Kidney (tissue), 13 donors: ENCODE measurements at regions not wholly inside any gene's neighbourhood (a gene's known extent, or its start where the extent isn't known, plus 50 kb on each side); places are given as distances from the start of the nearest gene placed in this dataset.
"Not testable (repeated sequence)": the region's sequence is repeated elsewhere in the genome, so short reads cannot be mapped to it uniquely, and the experiment has no call there.

Experiments
- DNase-seq, 5 donors: peaks; one replicate each; pipeline ENCODE4 v3.0.0-alpha.2; 2013 to 2020
- FAIRE-seq: peaks from 2 replicates; lab custom pipeline; 2012; peaks lifted over from hg19 to GRCh38; lab: Jason Lieb, UNC
- H3K27ac ChIP-seq, 2 donors: one replicate each; pipeline ENCODE4 v1.7.0; 2013; ENCODE audit warnings: low read depth in 2 of 2, low read length in 2 of 2, inconsistent platforms in 1 of 2
- H3K27me3 ChIP-seq: one replicate; pipeline ENCODE4 v1.7.1; 2013; ENCODE audit warnings: low read length, inconsistent platforms; ENCODE audit not compliant: control insufficient read depth, insufficient read depth
- H3K36me3 ChIP-seq, 3 donors: one replicate each; pipeline versions ENCODE4 v1.7.0 to v1.7.1; 2013; ENCODE audit warnings: low read length in 3 of 3, control low read depth in 1 of 3, inconsistent platforms in 1 of 3; ENCODE audit not compliant: insufficient read depth in 3 of 3, control insufficient read depth in 2 of 3
- H3K4me1 ChIP-seq, 3 donors: one replicate each; pipeline versions ENCODE4 v1.7.0 to v1.7.1; 2013; ENCODE audit warnings: low read length in 3 of 3, inconsistent platforms in 1 of 3, low read depth in 1 of 3; ENCODE audit not compliant: control insufficient read depth in 2 of 3, insufficient read depth in 2 of 3
- H3K4me3 ChIP-seq, 3 donors: one replicate each; pipeline versions ENCODE4 v1.7.0 to v1.8.1; 2013; ENCODE audit warnings: low read length in 3 of 3, control low read depth in 1 of 3, inconsistent platforms in 1 of 3
- H3K9ac ChIP-seq, 3 donors: one replicate each; pipeline versions ENCODE4 v1.7.0 to v1.7.1; 2013; ENCODE audit warnings: low read length in 3 of 3, control low read depth in 1 of 3, inconsistent platforms in 1 of 3
- H3K9me3 ChIP-seq, 3 donors: one replicate each; pipeline versions ENCODE4 v1.7.0 to v1.7.1; 2013; ENCODE audit warnings: low read length in 3 of 3, control low read depth in 1 of 3, inconsistent platforms in 1 of 3; ENCODE audit not compliant: control insufficient read depth in 2 of 3, insufficient read depth in 1 of 3
- CTCF ChIP-seq: IDR thresholded peaks from 3 replicates; pipeline ENCODE4 v1.5.1; 2012; ENCODE audit warnings: mild to moderate bottlenecking, moderate library complexity, borderline replicate concordance; ENCODE audit not compliant: insufficient read depth; ENCODE audit errors: extremely low read depth
- intact Hi-C: fragments of 100-400 bp; cut with DNase I; formaldehyde crosslinking; loops from one replicate; pipeline ENCODE4 v1.11.1; 2022
- donor health status: control.
- donor health status: control.
- donor health status: control.
- donor health status: control.
- donor health status: control.
- donor health status: DM: yes; HTN: yes; CAD: no.
- donor health status: Normal renal cell carcinoma (clear cell type).

- H3K4me1 ChIP-seq = no peaks in the 10 kb centered on the region
- H3K4me3 ChIP-seq = no peak overlapping the region
These were observed 125.6 kb upstream of the HS3ST4 start for GRCh38 chr16:25566183-25566582.

GRCh38 chr16:25563700-25564099 lies 128.1 kb upstream of the HS3ST4 start:
- Histone ChIP-seq H3K36me3 (no peaks in the 10 kb centered on the region), H3K9me3 (peaks cover 0 to 5% (median 0%) of the 10 kb centered on the region in 3 donors), H3K27me3 (no peaks in the 10 kb centered on the region), H3K27ac (no peak overlapping the region), H3K9ac (no peak overlapping the region), H3K4me3 (no peak overlapping the region), H3K4me1 (no peaks in the 10 kb centered on the region)
- intact Hi-C loops = no loop called here
- TF ChIP-seq CTCF = no peak
- DNase-seq (no peak), FAIRE-seq (no peak)

More at GRCh38 chr16:25566183-25566582, 125.6 kb upstream of the HS3ST4 start:
- TF ChIP-seq CTCF = no peak
- Histone ChIP-seq H3K9ac (no peak overlapping the region), H3K27ac (no peak overlapping the region), H3K9me3 (peaks cover 0 to 6% (median 0%) of the 10 kb centered on the region in 3 donors), H3K36me3 (no peaks in the 10 kb centered on the region), H3K27me3 (no peaks in the 10 kb centered on the region)
- intact Hi-C loops = no loop called here
- FAIRE-seq (no peak), DNase-seq (no peak)

GRCh38 chr16:25561723-25562122 lies 130.0 kb upstream of the HS3ST4 start:
- H3K4me3 ChIP-seq, DNase-seq, FAIRE-seq, intact Hi-C loops, H3K4me1 ChIP-seq, H3K9me3 ChIP-seq, H3K27me3 ChIP-seq, H3K27ac ChIP-seq, H3K36me3 ChIP-seq, H3K9ac ChIP-seq: not testable (repeated sequence)

GRCh38 chr16:25556968-25557312 lies 134.8 kb upstream of the HS3ST4 start:
- DNase-seq, H3K36me3 ChIP-seq, H3K9me3 ChIP-seq, H3K27ac ChIP-seq, intact Hi-C loops, H3K27me3 ChIP-seq, H3K4me1 ChIP-seq, FAIRE-seq, H3K4me3 ChIP-seq, H3K9ac ChIP-seq: not testable (repeated sequence)

GRCh38 chr16:25556289-25556967 lies 135.3 kb upstream of the HS3ST4 start:
- H3K4me1 ChIP-seq, DNase-seq, H3K9ac ChIP-seq, H3K4me3 ChIP-seq, H3K27me3 ChIP-seq, intact Hi-C loops, H3K36me3 ChIP-seq, FAIRE-seq, H3K9me3 ChIP-seq, H3K27ac ChIP-seq: not testable (repeated sequence)
